ENCODE measurements at regions not wholly inside any gene's neighbourhood (a gene's known extent, or its start where the extent isn't known, plus 50 kb on each side); places are given as distances from the start of the nearest gene placed in this dataset.
"Not testable (repeated sequence)": the region's sequence is repeated elsewhere in the genome, so short reads cannot be mapped to it uniquely, and the experiment has no call there.

GRCh38 chr6:80508885-80509630 lies 402.6 kb downstream of the BCKDHB start:
- no peak for DNase-seq (ENCODE audit: low read depth)

DNA sequence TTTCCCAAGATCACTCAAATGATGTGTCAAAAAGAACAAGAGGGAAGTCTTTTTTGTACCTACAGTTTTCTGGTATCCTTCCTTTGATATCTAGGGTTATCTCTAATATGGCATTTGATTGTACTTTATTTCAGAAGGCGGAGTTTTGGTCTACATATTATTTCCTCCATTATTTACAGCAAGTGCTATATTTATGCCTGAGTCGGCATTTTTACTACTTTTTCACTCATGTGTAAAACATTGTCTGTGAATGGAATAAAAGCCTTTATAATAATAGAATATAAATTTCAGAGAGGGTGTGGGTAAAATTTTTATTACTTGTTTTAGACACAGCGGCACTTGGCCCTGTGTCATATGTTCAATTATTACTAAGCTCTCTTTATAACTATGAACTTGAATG lies 398.4 kb downstream of the BCKDHB start:
- DNase-seq (ENCODE audit: low read depth), result no peak

GRCh38 chr6:80503660-80504059 lies 397.2 kb downstream of the BCKDHB start:
- DNase-seq (ENCODE audit: low read depth), result no peak

DNA sequence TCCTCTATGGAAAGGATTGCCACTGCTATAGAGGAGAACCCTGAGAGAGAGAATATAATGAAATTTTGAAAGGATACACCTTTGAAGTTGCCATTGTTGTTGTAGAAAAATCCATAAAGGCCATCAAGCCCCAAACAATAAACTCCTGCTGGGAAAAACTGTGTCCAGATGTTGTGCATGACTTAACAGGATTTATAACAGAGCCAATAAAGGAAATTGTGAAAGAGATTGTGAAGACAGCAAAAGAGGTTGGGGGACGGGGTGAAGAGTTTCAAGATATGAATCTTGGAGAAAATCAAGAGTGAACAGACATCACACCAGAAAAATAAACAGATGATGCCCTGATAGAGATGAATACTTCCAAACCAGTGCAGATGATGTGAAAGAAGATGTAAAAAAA lies 396.4 kb downstream of the BCKDHB start:
- DNase-seq (ENCODE audit: low read depth), result no peak

GRCh38 chr6:80501636-80502035 lies 395.2 kb downstream of the BCKDHB start:
- no peak for DNase-seq (ENCODE audit: low read depth)

DNA sequence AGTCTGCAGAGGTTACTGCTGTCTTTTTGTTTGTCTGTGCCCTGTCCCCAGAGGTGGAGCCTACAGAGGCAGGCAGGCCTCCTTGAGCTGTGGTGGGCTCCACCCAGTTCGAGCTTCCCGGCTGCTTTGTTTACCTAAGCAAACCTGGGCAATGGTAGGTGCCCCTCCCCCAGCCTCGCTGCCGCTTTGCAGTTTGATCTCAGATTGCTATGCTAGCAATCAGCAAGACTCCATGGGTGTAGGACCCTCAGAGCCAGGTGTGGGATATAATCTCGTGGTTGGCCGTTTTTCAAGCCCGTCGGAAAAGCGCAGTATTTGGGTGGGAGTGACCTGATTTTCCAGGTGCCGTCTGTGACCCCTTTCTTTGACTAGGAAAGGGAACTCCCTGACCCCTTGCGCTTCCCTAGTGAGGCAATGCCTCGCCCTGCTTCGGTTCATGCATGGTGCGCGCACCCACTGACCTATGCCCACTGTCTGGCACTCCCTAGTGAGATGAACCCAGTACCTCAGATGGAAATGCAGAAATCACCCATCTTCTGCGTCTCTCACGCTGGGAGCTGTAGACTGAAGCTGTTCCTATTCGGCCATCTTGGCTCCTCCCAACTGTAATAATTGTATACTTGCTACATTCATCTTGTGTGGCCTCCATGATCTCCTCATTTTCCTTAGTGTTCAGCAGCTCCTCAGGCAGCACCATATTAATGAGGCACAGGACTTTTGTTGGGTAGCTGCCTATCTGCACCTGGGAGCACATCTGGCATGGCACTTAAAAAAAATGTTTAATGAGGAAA lies 391.4 kb downstream of the BCKDHB start:
- DNase-seq (ENCODE audit: low read depth), result not testable (repeated sequence)

GRCh38 chr6:80489911-80490635 lies 383.6 kb downstream of the BCKDHB start:
- peak; percentile 10 for DNase-seq (ENCODE audit: low read depth)

DNA sequence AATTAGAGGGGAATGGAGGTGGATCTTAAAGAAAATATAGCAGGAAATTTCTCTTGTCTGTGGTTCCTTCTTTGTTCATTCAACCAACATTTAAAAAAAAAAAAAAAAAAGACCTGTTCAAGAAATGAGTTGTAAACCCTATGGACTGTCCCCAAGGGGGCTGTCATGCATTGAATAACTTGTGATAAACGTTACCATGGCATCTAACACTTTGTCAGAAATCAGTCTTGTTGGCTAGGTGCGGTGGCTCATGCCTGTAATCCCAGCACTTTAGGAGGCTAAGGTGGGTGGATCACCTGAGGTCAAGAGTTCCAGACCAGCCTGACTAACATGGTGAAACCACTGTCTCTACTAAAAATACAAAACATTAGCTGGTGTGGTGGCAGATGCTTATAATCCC lies 381.7 kb downstream of the BCKDHB start:
- DNase-seq (ENCODE audit: low read depth), result no peak

GRCh38 chr6:80485494-80485893 lies 379.0 kb downstream of the BCKDHB start:
- DNase-seq (ENCODE audit: low read depth), result not testable (repeated sequence)

GRCh38 chr6:80482056-80482455 lies 375.6 kb downstream of the BCKDHB start:
- no peak for DNase-seq (ENCODE audit: low read depth)

DNA sequence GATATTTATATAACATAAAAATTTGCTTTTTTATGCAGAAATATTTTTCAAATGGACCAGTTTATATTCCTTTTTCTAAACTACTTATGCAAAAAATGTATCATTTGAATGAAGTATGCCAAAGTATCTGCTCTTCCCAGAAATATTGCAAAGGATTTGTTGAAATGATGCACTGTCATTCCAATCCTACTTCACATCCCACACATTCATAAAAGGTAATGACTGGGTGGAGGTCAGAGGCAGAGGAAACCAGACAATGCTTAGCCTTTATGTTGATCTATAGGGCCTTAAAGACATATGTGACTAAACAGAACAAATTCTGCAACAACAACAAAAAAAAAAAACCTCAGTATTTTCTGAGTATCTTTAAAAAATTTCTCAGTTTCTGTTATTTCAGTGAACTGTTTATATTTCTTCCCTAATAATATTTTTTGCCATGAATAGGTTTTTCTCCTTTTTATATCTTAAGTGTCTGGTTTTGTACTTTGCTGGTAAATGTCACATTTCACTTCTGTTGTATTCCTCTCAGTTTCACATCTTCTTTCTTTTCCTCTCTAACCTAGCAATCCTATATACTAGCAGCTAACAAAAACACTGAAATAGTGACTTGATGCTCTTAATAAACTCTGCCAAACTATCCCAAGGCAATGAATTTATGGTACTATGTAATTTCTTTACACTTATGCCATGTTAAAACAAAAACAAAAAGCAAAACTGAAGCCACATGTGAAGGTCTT lies 374.1 kb downstream of the BCKDHB start:
- DNase-seq (ENCODE audit: low read depth), result no peak

- DNase-seq (ENCODE audit: low read depth), result peak; percentile 19
These were observed 371.6 kb downstream of the BCKDHB start for GRCh38 chr6:80478030-80478429.

DNA sequence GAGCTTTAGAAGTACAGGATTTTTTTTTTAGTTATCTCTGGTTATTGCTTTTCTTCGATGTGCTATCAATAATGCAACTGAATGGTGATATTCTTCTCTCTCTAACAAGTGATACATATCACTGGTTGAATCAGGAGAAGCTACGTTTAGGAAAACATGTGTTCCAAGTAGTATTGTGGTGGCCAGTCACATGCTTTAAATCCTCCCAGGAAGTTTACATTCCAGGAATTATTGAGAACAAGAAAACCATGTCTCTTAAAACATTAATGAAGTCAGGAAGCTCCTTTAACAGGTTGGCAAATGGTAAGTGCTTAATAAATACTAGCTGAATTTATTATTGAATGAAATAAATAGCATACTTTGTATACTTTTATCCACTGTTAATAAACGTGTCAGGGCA lies 371.1 kb downstream of the BCKDHB start:
- peak; percentile 73 for DNase-seq (ENCODE audit: low read depth)

- DNase-seq (ENCODE audit: low read depth), result no peak
These were observed 365.8 kb downstream of the BCKDHB start for GRCh38 chr6:80472271-80472670.

DNA sequence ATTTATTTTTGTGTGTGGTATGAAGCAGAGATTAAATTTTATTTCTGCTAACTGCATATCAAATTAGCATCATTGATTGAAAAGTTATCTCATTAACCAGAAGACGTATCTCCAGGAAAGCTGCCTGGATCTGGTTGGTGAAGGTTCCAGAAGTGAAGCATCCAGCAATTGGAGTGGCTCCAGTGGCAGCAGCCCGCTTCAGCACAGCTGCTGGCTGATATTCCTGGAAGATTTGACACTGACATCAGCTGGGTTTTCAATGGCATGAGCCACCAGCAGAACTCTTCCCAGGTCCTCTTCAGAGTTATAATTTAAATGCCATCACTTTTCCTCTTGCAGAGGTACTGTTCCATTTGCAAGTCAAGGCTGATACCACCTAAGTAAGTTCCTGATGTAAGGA lies 363.5 kb downstream of the BCKDHB start:
- no peak for DNase-seq (ENCODE audit: low read depth)

- DNase-seq (ENCODE audit: low read depth), result peak; percentile 68
These were observed 361.9 kb downstream of the BCKDHB start for GRCh38 chr6:80468398-80468797.

DNA sequence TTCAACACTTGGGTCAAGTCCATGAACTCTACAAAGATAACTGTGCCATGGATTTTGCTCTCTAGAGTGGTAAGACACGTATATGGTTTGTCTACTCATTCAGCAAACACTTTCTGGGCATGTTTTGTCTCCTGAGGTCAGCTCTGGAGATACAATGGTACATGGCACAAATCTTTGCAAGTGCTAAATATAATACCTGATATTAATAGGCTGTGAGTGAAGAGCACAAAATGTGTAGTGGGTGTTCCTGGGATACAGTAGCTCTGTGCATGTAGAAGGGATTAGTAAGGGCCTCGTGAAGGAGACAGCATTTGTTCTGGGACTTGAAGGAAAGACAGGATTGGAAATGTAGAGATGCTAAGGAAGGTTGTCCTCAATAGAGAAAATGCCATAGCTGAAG lies 360.9 kb downstream of the BCKDHB start:
- no peak for DNase-seq (ENCODE audit: low read depth)

DNA sequence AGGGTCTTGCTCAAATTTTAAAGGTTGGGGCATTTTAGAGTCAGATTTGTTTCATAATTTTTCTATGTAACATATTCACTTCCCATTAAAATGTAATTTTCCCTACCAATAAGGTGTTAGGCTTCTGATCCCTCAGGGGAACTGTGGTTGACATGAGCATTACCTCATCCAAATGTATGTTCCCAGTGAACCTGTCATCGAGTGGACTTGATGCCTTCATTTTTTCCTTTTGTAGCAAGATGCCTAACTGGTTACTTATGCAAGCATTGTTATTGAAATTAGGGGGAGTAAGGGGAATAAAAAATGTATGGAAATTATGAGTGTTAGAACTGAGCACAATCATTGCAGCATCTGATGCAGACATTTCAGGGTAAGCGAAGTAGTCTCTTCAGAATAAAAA lies 360.5 kb downstream of the BCKDHB start:
- DNase-seq (ENCODE audit: low read depth), result no peak

DNA sequence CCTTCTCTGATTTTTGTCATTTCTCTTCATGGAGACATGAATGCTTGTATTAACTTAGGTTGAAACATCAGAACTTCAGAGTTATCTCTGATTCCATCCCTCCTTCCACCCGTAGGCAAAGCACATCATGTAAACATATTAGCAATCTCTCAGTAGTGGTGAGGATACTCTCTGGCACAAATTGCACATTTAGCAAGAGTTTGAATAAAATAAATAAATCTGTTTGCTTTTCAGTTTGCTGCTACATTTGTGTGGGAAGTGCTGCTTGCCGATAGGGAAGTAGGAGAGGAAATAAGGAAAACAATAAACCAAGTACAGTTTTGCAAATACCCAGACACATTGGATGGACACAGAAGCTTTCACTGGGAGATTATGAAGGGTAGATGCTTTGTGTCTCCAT lies 359.0 kb downstream of the BCKDHB start:
- DNase-seq (ENCODE audit: low read depth), result no peak

- DNase-seq (ENCODE audit: low read depth), result no peak
These were observed 358.4 kb downstream of the BCKDHB start for GRCh38 chr6:80464901-80465300.

DNA sequence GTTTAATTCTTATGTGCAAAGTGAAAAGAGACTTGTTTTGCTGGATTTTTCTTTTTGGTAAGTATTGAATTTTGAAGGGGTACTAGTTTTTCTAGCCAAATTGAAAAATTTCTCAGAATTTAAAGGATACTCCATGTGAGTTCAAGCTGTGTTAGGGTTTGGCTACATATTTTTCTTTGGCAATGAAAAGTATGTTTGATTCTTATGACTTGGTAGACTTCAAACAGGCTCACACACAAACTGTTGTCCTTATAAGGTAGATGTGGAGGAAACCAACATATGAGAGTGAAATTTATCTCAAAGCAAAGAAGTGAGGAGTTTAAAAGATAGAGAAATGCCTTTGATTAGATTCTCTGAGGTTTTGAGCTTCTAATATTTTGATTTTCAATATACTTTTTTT lies 356.7 kb downstream of the BCKDHB start:
- DNase-seq (ENCODE audit: low read depth), result no peak

GRCh38 chr6:80460257-80460865 lies 353.9 kb downstream of the BCKDHB start:
- no peak for DNase-seq (ENCODE audit: low read depth)
